ENCODE measurements at regions not wholly inside any gene's neighbourhood (a gene's known extent, or its start where the extent isn't known, plus 50 kb on each side); places are given as distances from the start of the nearest gene placed in this dataset.
"Not testable (repeated sequence)": the region's sequence is repeated elsewhere in the genome, so short reads cannot be mapped to it uniquely, and the experiment has no call there.

DNA sequence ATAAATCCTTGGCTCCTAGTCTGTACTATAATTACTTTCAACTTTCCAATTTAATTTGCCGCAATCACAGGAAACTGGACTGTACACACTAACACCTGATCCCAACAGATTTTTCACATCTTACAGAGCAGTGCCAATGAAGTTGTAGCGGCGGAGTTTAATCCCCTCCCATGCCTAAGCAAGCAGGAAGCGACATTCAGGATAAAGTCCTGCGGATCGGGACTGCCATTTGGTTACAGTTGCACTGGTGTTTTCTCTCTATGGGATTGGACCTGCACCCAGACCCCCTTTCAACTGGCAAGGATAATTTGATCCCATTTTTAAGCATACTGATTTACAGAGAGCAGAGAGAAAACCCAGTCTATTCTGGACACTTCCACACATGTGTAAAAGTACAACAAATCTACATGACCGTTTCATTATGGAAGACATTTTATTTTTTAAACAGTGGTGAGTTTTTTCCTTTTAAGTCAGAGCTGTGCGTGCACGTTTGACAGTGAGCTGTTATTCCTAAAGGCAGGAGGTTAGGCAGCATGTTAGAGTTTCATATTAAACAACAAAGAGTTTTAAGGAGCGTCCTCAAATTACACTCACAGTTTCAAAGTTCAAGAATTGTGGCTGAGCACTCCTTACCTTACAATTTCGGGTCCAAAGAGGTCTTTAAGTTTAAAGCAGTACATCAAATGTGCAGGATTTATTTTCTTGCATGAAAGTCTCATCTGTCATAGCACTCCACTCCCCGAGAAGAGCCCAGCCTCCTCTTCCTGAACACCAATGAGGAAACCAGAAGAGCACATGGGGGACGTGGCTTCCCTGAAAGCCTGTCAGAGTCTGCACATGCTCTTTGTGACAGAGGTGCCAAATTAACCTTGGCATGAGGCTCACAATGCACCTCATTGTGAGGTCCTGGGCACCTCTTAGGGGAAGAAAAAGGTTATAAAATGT, 141.6 kb upstream of the RFC3 start:
- TF ChIP-seq, protein P1, sequence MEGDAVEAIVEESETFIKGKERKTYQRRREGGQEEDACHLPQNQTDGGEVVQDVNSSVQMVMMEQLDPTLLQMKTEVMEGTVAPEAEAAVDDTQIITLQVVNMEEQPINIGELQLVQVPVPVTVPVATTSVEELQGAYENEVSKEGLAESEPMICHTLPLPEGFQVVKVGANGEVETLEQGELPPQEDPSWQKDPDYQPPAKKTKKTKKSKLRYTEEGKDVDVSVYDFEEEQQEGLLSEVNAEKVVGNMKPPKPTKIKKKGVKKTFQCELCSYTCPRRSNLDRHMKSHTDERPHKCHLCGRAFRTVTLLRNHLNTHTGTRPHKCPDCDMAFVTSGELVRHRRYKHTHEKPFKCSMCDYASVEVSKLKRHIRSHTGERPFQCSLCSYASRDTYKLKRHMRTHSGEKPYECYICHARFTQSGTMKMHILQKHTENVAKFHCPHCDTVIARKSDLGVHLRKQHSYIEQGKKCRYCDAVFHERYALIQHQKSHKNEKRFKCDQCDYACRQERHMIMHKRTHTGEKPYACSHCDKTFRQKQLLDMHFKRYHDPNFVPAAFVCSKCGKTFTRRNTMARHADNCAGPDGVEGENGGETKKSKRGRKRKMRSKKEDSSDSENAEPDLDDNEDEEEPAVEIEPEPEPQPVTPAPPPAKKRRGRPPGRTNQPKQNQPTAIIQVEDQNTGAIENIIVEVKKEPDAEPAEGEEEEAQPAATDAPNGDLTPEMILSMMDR (IDR thresholded peaks at IDR 0.05; ENCODE audit: control insufficient read depth, insufficient read depth, low read depth, low read length, missing control alignments) = no peak
- DNase-seq (ENCODE audit: low read depth) = peak; percentile 10
- peak overlapping the region; percentile 36 for H3K4me3 ChIP-seq (ENCODE audit: control insufficient read depth, low read depth, low read length)

DNA sequence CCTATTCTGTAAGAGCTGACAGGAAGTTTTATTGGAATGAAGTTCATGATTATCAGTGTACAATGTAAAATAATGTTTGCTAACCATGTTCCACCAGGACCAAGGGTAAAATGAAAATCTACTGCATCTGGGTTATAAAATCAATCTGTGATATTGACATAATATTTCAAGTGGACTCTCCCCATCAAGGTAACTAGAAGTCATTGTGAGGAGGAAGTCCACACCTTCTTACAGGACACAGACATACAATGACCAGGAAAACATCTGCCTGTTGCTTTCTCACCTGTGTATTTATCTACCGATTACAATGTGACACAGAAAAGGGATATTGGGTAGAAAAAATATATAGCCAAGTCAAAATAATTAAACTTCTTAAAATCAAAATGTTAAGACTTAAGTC, 140.7 kb upstream of the RFC3 start:
- DNase-seq (ENCODE audit: low read depth) = no peak
- TF ChIP-seq, protein P1 (IDR thresholded peaks at IDR 0.05; ENCODE audit: control insufficient read depth, insufficient read depth, low read depth, low read length, missing control alignments) = no peak
- no peak overlapping the region for H3K4me3 ChIP-seq (ENCODE audit: control insufficient read depth, low read depth, low read length)

DNA sequence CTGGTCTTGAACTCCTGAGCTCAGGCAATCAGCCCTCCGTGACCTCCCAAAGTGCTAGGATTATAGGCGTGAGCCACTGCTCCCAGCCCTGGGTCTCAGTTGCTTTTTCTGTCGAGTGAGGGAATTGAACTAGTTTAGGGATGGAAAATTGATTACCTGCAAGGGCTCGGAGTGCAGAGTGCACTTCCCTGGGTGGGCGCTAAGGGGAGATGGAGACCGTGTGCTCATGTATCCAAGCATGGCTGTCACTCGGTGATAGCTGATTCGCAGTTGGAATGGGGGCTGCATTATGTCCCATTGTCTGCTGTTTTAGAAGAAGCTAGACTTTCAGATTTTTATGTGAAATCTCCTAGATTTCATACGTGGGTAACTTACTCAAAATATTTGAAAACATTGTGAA, 139.9 kb upstream of the RFC3 start:
- TF ChIP-seq, protein P1 (IDR thresholded peaks at IDR 0.05; ENCODE audit: control insufficient read depth, insufficient read depth, low read depth, low read length, missing control alignments) = no peak

DNA sequence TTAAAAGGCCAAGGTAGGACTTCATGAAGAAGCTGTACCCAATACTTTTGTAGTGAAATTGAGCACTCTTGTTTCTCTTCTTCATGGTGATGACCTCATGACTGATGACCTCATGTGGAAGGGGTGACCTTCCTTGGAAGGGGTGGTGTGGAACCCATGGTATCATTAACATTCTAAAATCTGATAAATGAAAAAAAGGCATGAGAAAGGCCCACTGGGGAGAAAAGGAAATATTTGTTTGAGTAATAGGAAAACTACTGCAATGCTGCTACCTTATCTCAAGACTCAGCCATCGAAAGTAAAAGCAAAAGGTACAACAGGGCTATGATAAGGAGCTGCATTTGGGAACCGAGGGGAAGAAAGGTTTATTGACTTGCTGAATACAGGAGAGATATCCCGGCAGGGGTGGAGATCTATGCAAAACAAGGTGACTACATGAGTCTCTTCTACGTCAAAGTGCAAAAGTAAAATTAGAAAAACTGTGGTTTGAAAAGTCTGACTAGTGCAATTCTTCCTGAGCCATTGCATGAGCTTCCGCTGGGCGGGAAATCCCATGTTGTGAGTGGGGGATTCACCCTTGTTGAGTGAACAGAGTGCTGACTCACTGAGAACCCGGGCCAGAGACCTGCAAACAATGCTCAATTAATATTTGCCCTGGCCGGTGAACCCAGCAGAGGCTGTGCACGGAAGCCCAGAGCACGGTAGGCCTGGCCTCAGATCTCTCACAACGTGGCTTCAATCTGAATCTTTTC, 138.9 kb upstream of the RFC3 start:
- H3K4me3 ChIP-seq (ENCODE audit: control insufficient read depth, low read depth, low read length) = no peak overlapping the region
- TF ChIP-seq, protein P1 (IDR thresholded peaks at IDR 0.05; ENCODE audit: control insufficient read depth, insufficient read depth, low read depth, low read length, missing control alignments) = no peak
- peak; percentile 35 for DNase-seq (ENCODE audit: low read depth)

More for the DNA sequence above, 139.9 kb upstream of the RFC3 start:
- H3K4me3 ChIP-seq (ENCODE audit: control insufficient read depth, low read depth, low read length) = no peak overlapping the region
- DNase-seq (ENCODE audit: low read depth) = no peak

DNA sequence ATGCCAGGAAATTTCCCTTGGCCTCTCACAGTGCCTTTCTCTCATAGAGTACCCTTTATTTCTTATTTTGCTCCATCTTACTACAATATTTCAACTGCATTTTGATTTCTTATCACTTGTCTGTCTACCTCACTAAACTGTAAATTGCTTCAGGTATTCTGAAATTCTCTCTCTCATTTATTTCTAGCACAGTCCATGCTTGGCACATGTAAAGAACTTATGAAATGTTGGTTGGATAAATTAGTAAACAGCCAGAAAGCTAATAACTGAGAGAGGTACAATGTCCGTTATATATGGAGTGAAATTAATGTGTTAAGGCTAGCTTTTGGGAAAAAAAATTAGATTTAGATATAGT, 138.3 kb upstream of the RFC3 start:
- no peak overlapping the region for H3K4me3 ChIP-seq (ENCODE audit: control insufficient read depth, low read depth, low read length)
- TF ChIP-seq, protein P1 (IDR thresholded peaks at IDR 0.05; ENCODE audit: control insufficient read depth, insufficient read depth, low read depth, low read length, missing control alignments) = no peak
- DNase-seq (ENCODE audit: low read depth) = no peak

DNA sequence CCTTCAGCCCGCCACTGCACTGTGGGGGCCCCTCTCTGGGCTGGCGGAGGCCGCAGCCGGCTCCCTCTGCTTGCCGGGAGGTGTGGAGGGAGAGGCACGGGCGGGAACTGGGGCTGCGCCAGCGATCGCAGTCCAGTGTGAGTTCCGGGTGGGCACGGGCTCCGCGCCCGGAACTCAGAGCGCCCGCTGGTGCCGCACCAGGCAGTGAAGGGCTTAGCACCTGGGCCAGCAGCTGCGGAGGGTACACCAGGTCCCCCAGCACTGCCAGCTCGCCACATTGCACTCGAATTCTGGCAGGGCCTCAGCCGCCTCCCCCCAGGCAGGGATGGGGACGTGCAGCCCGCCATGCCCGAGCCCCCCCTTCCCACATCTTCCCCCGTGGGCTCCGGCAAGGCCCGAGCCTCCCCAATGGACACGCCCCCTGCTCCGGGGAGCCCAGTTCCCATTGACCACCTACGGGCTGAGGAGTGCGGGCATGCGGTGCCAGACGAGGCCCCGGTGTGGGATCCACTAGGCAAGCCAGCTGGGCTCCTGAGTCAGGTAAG, 135.9 kb upstream of the RFC3 start:
- H3K4me3 ChIP-seq (ENCODE audit: control insufficient read depth, low read depth, low read length) = no peak overlapping the region
- no peak for DNase-seq (ENCODE audit: low read depth)
- TF ChIP-seq, protein P1 (IDR thresholded peaks at IDR 0.05; ENCODE audit: control insufficient read depth, insufficient read depth, low read depth, low read length, missing control alignments) = no peak

DNA sequence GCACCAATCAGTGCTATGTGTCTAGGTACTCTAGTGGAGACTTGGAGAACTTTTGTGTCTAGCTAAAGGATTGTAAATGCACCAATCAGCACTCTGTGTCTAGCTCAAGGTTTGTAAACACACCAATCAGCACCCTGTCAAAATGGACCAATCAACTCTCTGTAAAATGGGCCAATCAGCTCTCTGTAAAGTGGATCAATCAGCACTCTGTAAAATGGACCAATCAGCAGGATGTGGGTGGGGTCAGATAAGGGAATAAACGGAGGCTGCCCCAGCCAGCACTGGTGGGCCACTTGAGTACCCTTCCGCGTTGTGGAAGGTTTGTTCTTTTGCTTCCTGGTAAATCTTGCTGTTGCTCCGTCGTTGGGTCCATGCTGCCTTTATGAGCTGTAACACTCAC, 135.3 kb upstream of the RFC3 start:
- not testable (repeated sequence) for DNase-seq (ENCODE audit: low read depth); H3K4me3 ChIP-seq (ENCODE audit: control insufficient read depth, low read depth, low read length)
